Gastroesophageal sphincter (tissue), 4 donors: ENCODE measurements at regions not wholly inside any gene's neighbourhood (a gene's known extent, or its start where the extent isn't known, plus 50 kb on each side); places are given as distances from the start of the nearest gene placed in this dataset.

ENCODE experiments used
- ATAC-seq: fragments of 150-250 bp; one replicate; pipeline ENCODE4 v1.9.1; 2016; ENCODE audit warnings: mild to moderate bottlenecking, moderate library complexity
- H3K27ac ChIP-seq, 4 donors: fragments of 200-600 bp; sonication (generic) in 3 of 4; 1 replicate in 3 of 4; 2 replicates in 1 of 4; pipeline ENCODE4 v1.5.1; 2016 to 2019
- H3K27me3 ChIP-seq: fragments of 200-600 bp; sonication (generic); one replicate; pipeline ENCODE4 v1.5.1; 2019
- H3K36me3 ChIP-seq, 2 donors: fragments of 200-600 bp; sonication (generic); one replicate each; pipeline ENCODE4 v1.5.1; 2019; ENCODE audit warnings: control low read depth in 1 of 2
- H3K4me1 ChIP-seq, 3 donors: fragments of 200-600 bp; sonication (generic); 1 replicate in 2 of 3; 2 replicates in 1 of 3; pipeline ENCODE4 v1.5.1; 2016 to 2019; ENCODE audit warnings: control low read depth in 2 of 3
- H3K4me3 ChIP-seq, 2 donors: fragments of 200-600 bp; sonication (generic); one replicate each; pipeline ENCODE4 v1.5.1; 2019; ENCODE audit warnings: mild to moderate bottlenecking in 1 of 2, moderate library complexity in 1 of 2
- H3K9me3 ChIP-seq, 3 donors: fragments of 200-600 bp; sonication (generic); one replicate each; pipeline ENCODE4 v1.5.1; 2017 to 2019; ENCODE audit warnings: control low read depth in 2 of 3
- EP300 ChIP-seq: sonication (generic); formaldehyde crosslinking; IDR thresholded peaks from one replicate; pipeline ENCODE4 v1.6.1; 2017; ENCODE audit warnings: antibody characterized with exemption, mild to moderate bottlenecking
- POLR2A ChIP-seq, 2 donors: fragments of 450-650 bp; IDR thresholded peaks; one replicate each; pipeline ENCODE4 v1.6.1; 2017; ENCODE audit warnings: antibody characterized with exemption in 2 of 2, mild to moderate bottlenecking in 2 of 2, moderate library complexity in 1 of 2
- POLR2AphosphoS5 ChIP-seq: sonication (generic); formaldehyde crosslinking; IDR thresholded peaks from one replicate; pipeline ENCODE4 v1.6.1; 2017; ENCODE audit warnings: antibody characterized with exemption
- WGBS, 2 donors: methylation state at CpG; one replicate each; pipeline ENCODE4 v1.1.5; 2018; ENCODE audit warnings: low coverage in 1 of 2; 5-methylcytosine and 5-hydroxymethylcytosine counted together
- TF ChIP-seq, protein P1 (sequence below), 4 experiments: fragments of 200-600 bp in 2 of 4; fragments of 450-650 bp in 2 of 4; sonication (generic) in 1 of 4; IDR thresholded peaks; one replicate each; pipeline ENCODE4 v1.5.1; 2017 to 2019; ENCODE audit warnings: antibody characterized with exemption in 4 of 4, mild to moderate bottlenecking in 2 of 4, moderate library complexity in 2 of 4

DNA sequence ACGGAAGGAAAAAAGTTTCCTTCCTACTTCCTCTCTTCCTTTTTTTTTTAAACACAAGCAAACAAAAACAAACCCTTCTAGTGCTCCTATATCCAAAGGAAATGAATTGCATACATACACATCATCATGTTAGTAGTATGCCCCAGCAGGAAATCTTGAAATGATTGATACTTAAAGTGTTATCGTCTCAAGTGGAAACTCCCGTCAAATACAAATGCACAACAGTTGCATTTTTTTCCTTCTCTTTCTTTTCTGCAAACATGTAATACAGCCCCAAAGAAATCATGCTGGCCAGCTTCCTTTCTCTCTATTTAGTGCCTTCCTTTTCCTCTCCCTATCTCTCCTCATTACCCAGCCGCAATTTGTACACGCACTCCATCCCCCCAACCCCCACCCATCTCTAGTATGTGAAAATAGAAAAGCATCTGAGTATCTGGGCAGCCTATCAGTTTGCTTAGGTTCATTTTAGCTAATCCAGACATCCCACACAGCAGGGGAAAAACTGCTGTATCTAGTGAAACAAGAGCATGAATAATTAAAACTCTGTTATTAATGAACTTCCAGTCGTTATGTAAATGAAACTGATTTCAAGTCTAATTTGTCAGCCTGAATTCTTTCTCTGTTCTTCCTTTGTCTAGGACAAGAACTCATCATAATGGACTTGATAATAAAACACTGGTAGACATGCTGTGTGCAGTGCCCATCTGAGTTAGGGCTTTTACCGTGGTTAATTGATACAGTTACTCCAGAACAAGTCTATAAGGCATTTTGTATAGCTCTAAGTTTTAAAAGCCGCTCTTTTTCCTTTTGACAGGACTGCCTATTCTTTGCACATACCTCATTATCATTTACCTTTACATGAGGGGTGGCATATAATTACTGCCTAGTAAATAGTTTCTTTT lies 336.5 kb upstream of the ADGRL2 start:
- Histone ChIP-seq H3K27ac (no peak overlapping the region), H3K4me3 (no peak overlapping the region), H3K36me3 (no peaks in the 10 kb centered on the region), H3K27me3 (no peaks in the 10 kb centered on the region), H3K9me3 (no peaks in the 10 kb centered on the region), H3K4me1 (no peaks in the 10 kb centered on the region)
- TF ChIP-seq POLR2AphosphoS5: no peak
- no peak for TF ChIP-seq POLR2A (IDR thresholded peaks at IDR 0.05)
- TF ChIP-seq EP300: no peak
- TF ChIP-seq, protein P1, sequence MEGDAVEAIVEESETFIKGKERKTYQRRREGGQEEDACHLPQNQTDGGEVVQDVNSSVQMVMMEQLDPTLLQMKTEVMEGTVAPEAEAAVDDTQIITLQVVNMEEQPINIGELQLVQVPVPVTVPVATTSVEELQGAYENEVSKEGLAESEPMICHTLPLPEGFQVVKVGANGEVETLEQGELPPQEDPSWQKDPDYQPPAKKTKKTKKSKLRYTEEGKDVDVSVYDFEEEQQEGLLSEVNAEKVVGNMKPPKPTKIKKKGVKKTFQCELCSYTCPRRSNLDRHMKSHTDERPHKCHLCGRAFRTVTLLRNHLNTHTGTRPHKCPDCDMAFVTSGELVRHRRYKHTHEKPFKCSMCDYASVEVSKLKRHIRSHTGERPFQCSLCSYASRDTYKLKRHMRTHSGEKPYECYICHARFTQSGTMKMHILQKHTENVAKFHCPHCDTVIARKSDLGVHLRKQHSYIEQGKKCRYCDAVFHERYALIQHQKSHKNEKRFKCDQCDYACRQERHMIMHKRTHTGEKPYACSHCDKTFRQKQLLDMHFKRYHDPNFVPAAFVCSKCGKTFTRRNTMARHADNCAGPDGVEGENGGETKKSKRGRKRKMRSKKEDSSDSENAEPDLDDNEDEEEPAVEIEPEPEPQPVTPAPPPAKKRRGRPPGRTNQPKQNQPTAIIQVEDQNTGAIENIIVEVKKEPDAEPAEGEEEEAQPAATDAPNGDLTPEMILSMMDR (IDR thresholded peaks at IDR 0.05): no peak
- ATAC-seq: no peak
- 74 to 87% methylated on average over 7 to 8 of the region's 8 CpGs for WGBS, 2 donors

DNA sequence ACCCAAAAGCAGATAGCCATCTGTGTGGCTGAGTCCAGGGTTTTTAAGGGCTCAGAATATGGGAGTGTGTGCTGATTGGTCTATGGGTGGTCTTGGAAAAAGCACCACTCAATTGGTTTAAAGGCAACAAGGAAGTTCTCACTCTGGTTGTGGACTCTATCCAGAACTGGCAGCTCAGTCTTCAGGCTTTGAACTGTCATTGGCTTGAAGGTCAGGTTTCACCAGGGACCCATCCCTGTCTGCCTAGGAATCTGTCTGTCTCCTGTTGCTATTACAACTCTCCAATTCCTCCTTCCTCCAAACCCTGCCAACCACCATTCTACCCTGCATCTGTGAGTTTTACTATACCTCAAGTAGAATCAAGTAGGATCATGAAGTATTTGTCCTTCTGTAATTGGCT lies 341.7 kb upstream of the ADGRL2 start:
- Histone ChIP-seq H3K27me3 (no peaks in the 10 kb centered on the region), H3K4me1 (no peaks in the 10 kb centered on the region), H3K27ac (no peak overlapping the region), H3K36me3 (no peaks in the 10 kb centered on the region), H3K4me3 (no peak overlapping the region), H3K9me3 (no peaks in the 10 kb centered on the region)
- TF ChIP-seq, protein P1 (IDR thresholded peaks at IDR 0.05): no peak
- TF ChIP-seq POLR2AphosphoS5: no peak
- ATAC-seq: no peak

DNA sequence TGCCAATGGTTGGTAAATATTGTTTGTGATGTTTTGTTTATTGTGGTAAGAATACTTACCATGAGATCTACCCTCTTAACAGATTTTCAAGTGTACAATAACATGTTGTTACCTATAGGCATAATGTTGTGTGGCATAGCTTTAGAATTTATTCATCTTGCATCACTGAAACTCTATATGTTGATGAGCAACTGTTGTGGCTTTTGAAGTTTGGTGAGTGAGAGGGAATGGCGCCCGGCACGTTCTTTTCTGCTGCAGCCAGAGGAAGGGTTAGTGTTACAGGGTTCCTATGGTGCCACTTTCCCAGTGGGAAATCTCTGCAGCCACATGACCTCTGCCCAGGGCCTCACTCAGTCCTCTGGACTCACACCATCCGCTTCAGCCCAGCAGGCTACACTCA lies 342.5 kb upstream of the ADGRL2 start:
- Histone ChIP-seq H3K27ac (no peak overlapping the region), H3K4me1 (no peaks in the 10 kb centered on the region), H3K27me3 (no peaks in the 10 kb centered on the region), H3K36me3 (no peaks in the 10 kb centered on the region), H3K4me3 (no peak overlapping the region), H3K9me3 (no peaks in the 10 kb centered on the region)
- no peak for TF ChIP-seq EP300
- TF ChIP-seq POLR2A (IDR thresholded peaks at IDR 0.05): no peak
- no peak for TF ChIP-seq POLR2AphosphoS5
- no peak for ATAC-seq
- WGBS, 2 donors: 67 to 86% methylated on average over 3 of the region's 4 CpGs

DNA sequence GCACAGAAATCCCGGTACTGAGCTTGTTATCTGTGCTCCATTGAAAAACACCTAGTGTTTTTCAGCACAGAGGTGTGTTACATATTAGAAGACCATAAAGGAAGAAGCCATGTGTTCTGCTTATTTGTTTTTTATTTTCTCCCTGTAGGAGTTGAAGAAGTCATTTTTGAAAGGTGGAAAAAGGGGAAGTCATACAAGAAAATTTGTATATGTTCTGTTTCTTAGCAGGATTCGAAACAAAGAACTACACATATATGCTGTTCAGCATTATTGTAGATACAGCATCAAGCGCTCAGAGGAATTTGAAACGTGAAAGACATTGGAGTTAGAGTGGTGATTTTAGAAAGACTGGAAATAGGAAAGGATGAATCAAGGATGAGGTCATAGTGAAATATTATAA lies 345.3 kb upstream of the ADGRL2 start:
- ATAC-seq: no peak
- H3K4me1 ChIP-seq: no peaks in the 10 kb centered on the region
- no peaks in the 10 kb centered on the region for H3K27me3 ChIP-seq
- no peaks in the 10 kb centered on the region for H3K36me3 ChIP-seq
- no peak overlapping the region for H3K4me3 ChIP-seq
- TF ChIP-seq, protein P1 (IDR thresholded peaks at IDR 0.05): no peak
- TF ChIP-seq POLR2A (IDR thresholded peaks at IDR 0.05) (no peak), EP300 (no peak), POLR2AphosphoS5 (no peak)
- WGBS, 2 donors: 93 to 97% methylated on average over 4 of the region's 4 CpGs
- H3K27ac ChIP-seq: no peak overlapping the region
- H3K9me3 ChIP-seq: no peaks in the 10 kb centered on the region

DNA sequence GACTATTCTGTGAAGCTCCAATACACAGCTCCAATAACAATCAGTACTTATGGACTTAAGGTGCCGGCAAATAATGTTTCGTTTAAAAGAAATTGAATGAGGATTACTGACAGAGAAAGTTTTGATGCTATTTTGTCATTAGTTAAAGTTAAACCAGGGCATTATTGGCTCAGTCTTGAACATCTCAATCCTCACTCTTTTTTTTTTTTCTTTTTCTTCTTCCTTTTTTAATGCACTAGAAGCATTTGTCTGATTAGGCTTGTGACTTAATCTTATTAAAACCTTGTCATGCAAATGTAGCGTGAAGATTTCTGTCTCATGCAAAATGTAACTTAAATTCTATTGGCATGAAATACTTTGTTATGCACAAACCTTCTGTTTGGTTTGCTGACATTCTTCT lies 346.8 kb upstream of the ADGRL2 start:
- Histone ChIP-seq H3K9me3 (no peaks in the 10 kb centered on the region), H3K36me3 (no peaks in the 10 kb centered on the region), H3K27me3 (no peaks in the 10 kb centered on the region), H3K4me1 (no peaks in the 10 kb centered on the region), H3K4me3 (no peak overlapping the region), H3K27ac (no peak overlapping the region)
- WGBS, 2 donors: 92 to 96% methylated on average over 3 of the region's 3 CpGs
- TF ChIP-seq POLR2AphosphoS5: no peak
- no peak for TF ChIP-seq POLR2A (IDR thresholded peaks at IDR 0.05)
- no peak for TF ChIP-seq EP300
- TF ChIP-seq, protein P1 (IDR thresholded peaks at IDR 0.05): no peak
- no peak for ATAC-seq
